GM12864 (cell line): ENCODE measurements at regions not wholly inside any gene's neighbourhood (a gene's known extent, or its start where the extent isn't known, plus 50 kb on each side); places are given as distances from the start of the nearest gene placed in this dataset.

Experiments used
- DNase-seq: peaks from one replicate; pipeline ENCODE4 v3.0.0-alpha.2; 2011; ENCODE audit warnings: low read depth
- H3K4me3 ChIP-seq: 2 replicates; pipeline ENCODE4 v1.5.1; 2011; ENCODE audit warnings: mild to moderate bottlenecking, low read depth, low read length, control low read depth
- CTCF ChIP-seq: IDR thresholded peaks from 2 replicates; pipeline ENCODE4 v1.5.1; 2011; ENCODE audit warnings: low read depth, mild to moderate bottlenecking, moderate library complexity, low read length, control low read depth, inconsistent platforms; ENCODE audit errors: missing control alignments

GRCh38 chr20:57909763-57910331, 200.0 kb upstream of the PMEPA1 start:
- no peak overlapping the region for H3K4me3 ChIP-seq
- DNase-seq = no peak

GRCh38 chr20:57908704-57909630, 199.2 kb upstream of the PMEPA1 start:
- TF ChIP-seq CTCF = no peak
- no peak for DNase-seq
- H3K4me3 ChIP-seq = no peak overlapping the region

More at GRCh38 chr20:57909763-57910331, 200.0 kb upstream of the PMEPA1 start:
- no peak for TF ChIP-seq CTCF

GRCh38 chr20:57908226-57908625, 198.4 kb upstream of the PMEPA1 start:
- H3K4me3 ChIP-seq = no peak overlapping the region
- no peak for TF ChIP-seq CTCF
- DNase-seq = no peak

GRCh38 chr20:57907131-57908000, 197.6 kb upstream of the PMEPA1 start:
- no peak for DNase-seq
- TF ChIP-seq CTCF = no peak
- H3K4me3 ChIP-seq = no peak overlapping the region

GRCh38 chr20:57905448-57905847, 195.6 kb upstream of the PMEPA1 start:
- no peak for DNase-seq
- no peak overlapping the region for H3K4me3 ChIP-seq
- no peak for TF ChIP-seq CTCF

- no peak for DNase-seq
- no peak for TF ChIP-seq CTCF
- H3K4me3 ChIP-seq = no peak overlapping the region
These were observed 194.7 kb upstream of the PMEPA1 start for GRCh38 chr20:57904314-57905105.
